KMS-11 (cell line): ENCODE measurements at regions not wholly inside any gene's neighbourhood (a gene's known extent, or its start where the extent isn't known, plus 50 kb on each side); places are given as distances from the start of the nearest gene placed in this dataset.

Experiments
- H2AFZ ChIP-seq: fragments of 200-600 bp; sonication (generic); 2 replicates; pipeline ENCODE4 v1.6.1; 2016; ENCODE audit warnings: antibody characterized with exemption, mixed run types, low read depth
- H3K27ac ChIP-seq: fragments of 200-600 bp; sonication (generic); 2 replicates; pipeline ENCODE4 v1.6.1; 2016; ENCODE audit warnings: mild to moderate bottlenecking, mixed run types
- H3K27me3 ChIP-seq: fragments of 200-600 bp; sonication (generic); 2 replicates; pipeline ENCODE4 v1.6.1; 2017; ENCODE audit warnings: mild to moderate bottlenecking, low read depth, mixed run types, moderate library complexity; ENCODE audit not compliant: insufficient read depth
- H3K36me3 ChIP-seq: fragments of 200-600 bp; sonication (generic); 2 replicates; pipeline ENCODE4 v1.6.1; 2017; ENCODE audit warnings: mild to moderate bottlenecking, mixed run types; ENCODE audit not compliant: insufficient read depth
- H3K4me1 ChIP-seq: fragments of 200-600 bp; sonication (generic); 2 replicates; pipeline ENCODE4 v1.6.1; 2016; ENCODE audit warnings: mild to moderate bottlenecking, low read depth, mixed run types; ENCODE audit not compliant: poor library complexity, severe bottlenecking
- H3K4me2 ChIP-seq: fragments of 200-600 bp; sonication (generic); 2 replicates; pipeline ENCODE4 v1.7.0; 2016; ENCODE audit warnings: mild to moderate bottlenecking, mixed run types
- H3K4me3 ChIP-seq: fragments of 200-600 bp; sonication (generic); IDR thresholded peaks from 2 replicates; pipeline ENCODE4 v1.6.1; 2017; ENCODE audit warnings: low read depth, low read length, mixed read lengths; ENCODE audit not compliant: insufficient read depth
- H3K79me2 ChIP-seq: fragments of 200-600 bp; sonication (generic); 2 replicates; pipeline ENCODE4 v1.6.1; 2016; ENCODE audit warnings: low read depth, mixed run types; ENCODE audit not compliant: insufficient read depth
- H3K9ac ChIP-seq: fragments of 200-600 bp; sonication (generic); 2 replicates; pipeline ENCODE4 v1.6.1; 2016; ENCODE audit warnings: mild to moderate bottlenecking, mixed run types
- H4K20me1 ChIP-seq: fragments of 200-600 bp; sonication (generic); 2 replicates; pipeline ENCODE4 v1.6.1; 2016; ENCODE audit warnings: mild to moderate bottlenecking, mixed run types; ENCODE audit not compliant: insufficient read depth
- CTCF ChIP-seq: fragments of 200-600 bp; sonication (generic); conservative IDR thresholded peaks from 2 replicates; pipeline ENCODE4 v1.6.1; 2017; ENCODE audit warnings: low read depth, mild to moderate bottlenecking, antibody characterized with exemption, low read length, moderate library complexity, mixed read lengths

- TF ChIP-seq CTCF, result no peak
- Histone ChIP-seq H3K36me3 (no peaks in the 10 kb centered on the region), H3K4me2 (no peak overlapping the region), H3K4me3 (no peak overlapping the region), H3K27me3 (no peaks in the 10 kb centered on the region), H4K20me1 (no peaks in the 10 kb centered on the region), H3K79me2 (no peaks in the 10 kb centered on the region), H3K4me1 (no peaks in the 10 kb centered on the region), H3K9ac (no peak overlapping the region), H2AFZ (no peak overlapping the region), H3K27ac (no peak overlapping the region)
Measured at GRCh38 chr17:71329310-71330098, 791.3 kb upstream of the SOX9 start.

- no peaks in the 10 kb centered on the region for H4K20me1 ChIP-seq
- H3K27me3 ChIP-seq, result no peaks in the 10 kb centered on the region
- no peaks in the 10 kb centered on the region for H3K79me2 ChIP-seq
- no peak overlapping the region for H3K9ac ChIP-seq
- no peak overlapping the region for H3K27ac ChIP-seq
- no peaks in the 10 kb centered on the region for H3K36me3 ChIP-seq
- no peak overlapping the region for H3K4me2 ChIP-seq
- H3K4me1 ChIP-seq, result no peaks in the 10 kb centered on the region
- no peak overlapping the region for H2AFZ ChIP-seq
- H3K4me3 ChIP-seq, result no peak overlapping the region
- TF ChIP-seq CTCF, result no peak
Measured at GRCh38 chr17:71330099-71330375, 790.8 kb upstream of the SOX9 start.

GRCh38 chr17:71331754-71332325, 789.0 kb upstream of the SOX9 start:
- H4K20me1 ChIP-seq, result no peaks in the 10 kb centered on the region
- no peak overlapping the region for H2AFZ ChIP-seq
- no peaks in the 10 kb centered on the region for H3K79me2 ChIP-seq
- no peak overlapping the region for H3K4me3 ChIP-seq
- H3K27me3 ChIP-seq, result no peaks in the 10 kb centered on the region
- H3K4me2 ChIP-seq, result no peak overlapping the region
- no peaks in the 10 kb centered on the region for H3K36me3 ChIP-seq
- no peak overlapping the region for H3K9ac ChIP-seq
- no peaks in the 10 kb centered on the region for H3K4me1 ChIP-seq
- TF ChIP-seq CTCF, result no peak
- no peak overlapping the region for H3K27ac ChIP-seq

GRCh38 chr17:71334048-71334751, 786.6 kb upstream of the SOX9 start:
- Histone ChIP-seq H3K4me3 (no peak overlapping the region), H2AFZ (no peak overlapping the region), H3K27me3 (no peaks in the 10 kb centered on the region), H3K79me2 (no peaks in the 10 kb centered on the region), H3K36me3 (no peaks in the 10 kb centered on the region), H3K9ac (no peak overlapping the region), H3K4me1 (peaks cover 18% of the 10 kb centered on the region), H3K27ac (no peak overlapping the region), H3K4me2 (no peak overlapping the region), H4K20me1 (no peaks in the 10 kb centered on the region)
- TF ChIP-seq CTCF, result no peak
